ENCODE measurements at regions not wholly inside any gene's neighbourhood (a gene's known extent, or its start where the extent isn't known, plus 50 kb on each side); places are given as distances from the start of the nearest gene placed in this dataset.

- no peak for ATAC-seq
- Histone ChIP-seq H3K9me3 (peaks cover 0 to under 1% (median 0%) of the 10 kb centered on the region in 3 donors), H3K4me3 (no peak overlapping the region), H3K27ac (no peak overlapping the region), H3K27me3 (peaks cover 16% of the 10 kb centered on the region), H3K4me1 (no peaks in the 10 kb centered on the region), H3K36me3 (no peaks in the 10 kb centered on the region)
- TF ChIP-seq POLR2A (IDR thresholded peaks at IDR 0.05) (no peak), POLR2AphosphoS5 (IDR thresholded peaks at IDR 0.05) (no peak), EP300 (IDR thresholded peaks at IDR 0.05) (no peak)
- TF ChIP-seq, protein P1, sequence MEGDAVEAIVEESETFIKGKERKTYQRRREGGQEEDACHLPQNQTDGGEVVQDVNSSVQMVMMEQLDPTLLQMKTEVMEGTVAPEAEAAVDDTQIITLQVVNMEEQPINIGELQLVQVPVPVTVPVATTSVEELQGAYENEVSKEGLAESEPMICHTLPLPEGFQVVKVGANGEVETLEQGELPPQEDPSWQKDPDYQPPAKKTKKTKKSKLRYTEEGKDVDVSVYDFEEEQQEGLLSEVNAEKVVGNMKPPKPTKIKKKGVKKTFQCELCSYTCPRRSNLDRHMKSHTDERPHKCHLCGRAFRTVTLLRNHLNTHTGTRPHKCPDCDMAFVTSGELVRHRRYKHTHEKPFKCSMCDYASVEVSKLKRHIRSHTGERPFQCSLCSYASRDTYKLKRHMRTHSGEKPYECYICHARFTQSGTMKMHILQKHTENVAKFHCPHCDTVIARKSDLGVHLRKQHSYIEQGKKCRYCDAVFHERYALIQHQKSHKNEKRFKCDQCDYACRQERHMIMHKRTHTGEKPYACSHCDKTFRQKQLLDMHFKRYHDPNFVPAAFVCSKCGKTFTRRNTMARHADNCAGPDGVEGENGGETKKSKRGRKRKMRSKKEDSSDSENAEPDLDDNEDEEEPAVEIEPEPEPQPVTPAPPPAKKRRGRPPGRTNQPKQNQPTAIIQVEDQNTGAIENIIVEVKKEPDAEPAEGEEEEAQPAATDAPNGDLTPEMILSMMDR (IDR thresholded peaks at IDR 0.05): no peak
- 10 to 36% methylated on average over 3 to 4 of the region's 5 CpGs for WGBS, 2 donors (ENCODE audit: low coverage in 1 of 2)
Measured at GRCh38 chr2:44869761-44870160, 71.7 kb upstream of the SIX3 start.

DNA sequence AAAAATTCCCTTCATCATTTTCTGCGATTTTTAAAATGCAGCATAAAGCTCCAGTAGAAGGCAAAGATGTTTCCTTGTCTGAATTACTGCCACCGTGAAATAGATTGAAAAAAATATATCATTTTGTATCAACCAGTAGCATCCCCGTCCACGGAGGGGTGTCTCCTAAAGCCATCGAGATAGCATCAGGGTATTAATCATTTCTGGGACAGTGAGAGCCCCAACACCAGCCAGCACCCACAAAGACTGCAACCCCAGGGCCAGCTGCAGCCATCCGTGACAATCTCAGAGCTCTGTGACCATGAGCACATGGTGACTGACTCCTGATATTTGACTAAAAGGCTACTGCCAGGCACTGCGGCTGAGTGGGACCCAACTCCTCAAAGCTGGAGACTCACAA lies 64.1 kb upstream of the SIX3 start:
- WGBS, 2 donors (ENCODE audit: low coverage in 1 of 2): 72 to 82% methylated on average over 5 to 6 of the region's 7 CpGs
- Histone ChIP-seq H3K27ac (no peak overlapping the region), H3K36me3 (no peaks in the 10 kb centered on the region), H3K4me1 (no peaks in the 10 kb centered on the region), H3K27me3 (peaks cover 48% of the 10 kb centered on the region), H3K4me3 (no peak overlapping the region), H3K9me3 (peaks cover 0 to 14% (median 0%) of the 10 kb centered on the region in 3 donors)
- no peak for TF ChIP-seq EP300 (IDR thresholded peaks at IDR 0.05)
- no peak for TF ChIP-seq POLR2A (IDR thresholded peaks at IDR 0.05)
- TF ChIP-seq POLR2AphosphoS5 (IDR thresholded peaks at IDR 0.05): no peak
- TF ChIP-seq, protein P1 (IDR thresholded peaks at IDR 0.05): no peak
- no peak for ATAC-seq

DNA sequence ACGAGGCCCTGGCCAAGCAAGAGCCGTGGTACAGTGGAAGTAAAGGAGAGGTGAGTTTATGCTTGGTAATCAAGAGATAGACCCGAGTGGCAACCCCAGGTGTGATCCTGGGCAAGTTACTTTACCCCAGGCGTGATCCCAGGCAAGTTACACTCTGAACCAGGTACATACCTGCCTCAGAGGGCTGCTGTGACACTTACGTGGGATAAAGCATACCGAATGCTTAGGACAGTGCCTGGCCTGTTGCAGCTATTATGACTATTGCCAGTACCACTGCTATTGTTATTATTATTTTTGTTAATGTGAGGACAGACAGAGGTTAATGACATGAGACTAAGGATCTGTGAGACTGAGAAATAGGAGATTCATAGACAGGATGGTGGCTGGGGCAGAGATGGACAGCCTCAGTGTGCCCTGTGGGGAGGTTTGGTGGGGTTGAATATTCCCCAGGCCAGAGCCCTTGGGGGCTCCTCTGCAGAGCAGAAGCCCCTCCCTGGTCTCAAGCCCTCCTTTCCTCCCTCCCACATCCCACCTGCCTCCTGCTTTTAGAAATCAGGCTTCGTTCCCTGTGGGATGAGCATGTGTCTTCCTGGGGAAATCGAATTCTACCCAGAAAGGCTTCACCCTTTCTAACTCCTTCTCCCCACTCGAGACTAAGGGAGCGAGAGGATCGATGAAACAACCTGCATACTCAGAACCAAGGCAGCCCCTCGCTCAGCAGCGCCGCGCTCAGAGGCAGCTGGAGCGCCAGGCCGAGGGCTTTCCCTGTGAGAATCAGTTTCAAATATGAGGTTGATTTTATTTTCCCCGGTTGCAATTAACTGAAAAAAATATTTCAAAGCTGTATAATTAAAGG lies 62.0 kb upstream of the SIX3 start:
- H3K27me3 ChIP-seq: peaks cover 47% of the 10 kb centered on the region
- no peaks in the 10 kb centered on the region for H3K36me3 ChIP-seq
- peaks cover 0 to 14% (median 0%) of the 10 kb centered on the region in 3 donors for H3K9me3 ChIP-seq
- TF ChIP-seq EP300 (IDR thresholded peaks at IDR 0.05): no peak
- 65 to 80% methylated on average over 14 to 16 of the region's 18 CpGs for WGBS, 2 donors (ENCODE audit: low coverage in 1 of 2)
- ATAC-seq: no peak
- H3K4me1 ChIP-seq: no peaks in the 10 kb centered on the region
- no peak overlapping the region for H3K4me3 ChIP-seq
- H3K27ac ChIP-seq: no peak overlapping the region

GRCh38 chr2:44880125-44880483 lies 61.4 kb upstream of the SIX3 start:
- TF ChIP-seq POLR2A (IDR thresholded peaks at IDR 0.05): no peak
- no peak for TF ChIP-seq POLR2AphosphoS5 (IDR thresholded peaks at IDR 0.05)
- TF ChIP-seq EP300 (IDR thresholded peaks at IDR 0.05): no peak
- TF ChIP-seq, protein P1 (IDR thresholded peaks at IDR 0.05): no peak
- ATAC-seq: no peak
- Histone ChIP-seq H3K27me3 (peaks cover 46% of the 10 kb centered on the region), H3K36me3 (no peaks in the 10 kb centered on the region), H3K4me1 (no peaks in the 10 kb centered on the region), H3K4me3 (no peak overlapping the region), H3K9me3 (peaks cover 0 to 10% (median 0%) of the 10 kb centered on the region in 3 donors), H3K27ac (no peak overlapping the region)
- WGBS, 2 donors (ENCODE audit: low coverage in 1 of 2): 69 to 80% methylated on average over 7 to 8 of the region's 8 CpGs

DNA sequence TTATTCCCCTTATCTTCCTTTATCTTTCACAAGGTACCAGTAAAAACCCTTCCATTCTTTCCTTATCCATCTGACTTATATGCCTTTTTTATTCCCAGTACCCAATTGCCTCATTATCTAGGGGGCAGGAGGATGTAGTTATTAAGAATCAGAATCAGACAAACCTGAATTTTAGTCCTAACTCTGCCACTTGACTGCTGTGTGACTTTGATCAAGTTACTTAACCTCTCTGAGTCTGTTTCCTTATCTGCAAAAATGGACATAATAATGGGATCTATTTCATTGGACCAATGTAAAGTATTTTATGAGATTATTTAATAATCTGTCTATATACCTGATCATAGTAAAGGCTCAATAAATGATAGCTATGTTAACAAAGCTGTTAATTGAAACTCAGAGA lies 59.6 kb upstream of the SIX3 start:
- TF ChIP-seq, protein P1 (IDR thresholded peaks at IDR 0.05): no peak
- TF ChIP-seq EP300 (IDR thresholded peaks at IDR 0.05) (no peak), POLR2A (IDR thresholded peaks at IDR 0.05) (no peak), POLR2AphosphoS5 (IDR thresholded peaks at IDR 0.05) (no peak)
- ATAC-seq: no peak
- Histone ChIP-seq H3K27me3 (peaks cover 60% of the 10 kb centered on the region), H3K4me3 (no peak overlapping the region), H3K9me3 (no peaks in the 10 kb centered on the region), H3K27ac (no peak overlapping the region), H3K4me1 (no peaks in the 10 kb centered on the region), H3K36me3 (no peaks in the 10 kb centered on the region)

Data from gastroesophageal sphincter (tissue), 4 donors.